H9 (cell line): ENCODE measurements at regions not wholly inside any gene's neighbourhood (a gene's known extent, or its start where the extent isn't known, plus 50 kb on each side); places are given as distances from the start of the nearest gene placed in this dataset.

Experiments used
- DNase-seq: peaks from one replicate; pipeline ENCODE4 v3.0.0-alpha.2; 2017
- H2AFZ ChIP-seq: one replicate; pipeline ENCODE4 v1.6.1; 2013; ENCODE audit warnings: mild to moderate bottlenecking, low read length, control low read depth, moderate library complexity
- H2AK5ac ChIP-seq: 2 replicates; pipeline ENCODE4 v1.6.1; 2013; ENCODE audit warnings: low read length, control low read depth, mixed read lengths; ENCODE audit not compliant: insufficient read length
- H2BK120ac ChIP-seq: one replicate; pipeline ENCODE4 v1.6.1; 2013; ENCODE audit warnings: low read depth, mild to moderate bottlenecking, low read length, control low read depth, inconsistent platforms; ENCODE audit not compliant: poor library complexity, severe bottlenecking
- H2BK12ac ChIP-seq: 2 replicates; pipeline ENCODE4 v1.6.1; 2013; ENCODE audit warnings: low read length, control low read depth, mixed read lengths, low read depth; ENCODE audit not compliant: insufficient read length
- H2BK15ac ChIP-seq: 2 replicates; pipeline ENCODE4 v1.6.1; 2013; ENCODE audit warnings: low read depth, low read length, control low read depth
- H2BK20ac ChIP-seq: one replicate; pipeline ENCODE4 v1.6.1; 2013; ENCODE audit warnings: low read depth, mild to moderate bottlenecking, low read length, control low read depth, inconsistent platforms; ENCODE audit not compliant: poor library complexity, severe bottlenecking
- H2BK5ac ChIP-seq: 2 replicates; pipeline ENCODE4 v1.6.1; 2013; ENCODE audit warnings: low read length, control low read depth, mixed read lengths; ENCODE audit not compliant: insufficient read length
- H3K14ac ChIP-seq: 2 replicates; pipeline ENCODE4 v1.6.1; 2013; ENCODE audit warnings: low read length, control low read depth; ENCODE audit not compliant: insufficient read depth
- H3K18ac ChIP-seq: 2 replicates; pipeline ENCODE4 v1.6.1; 2013; ENCODE audit warnings: low read depth, mild to moderate bottlenecking, mixed read lengths, low read length, control low read depth; ENCODE audit not compliant: insufficient read length
- H3K23ac ChIP-seq: 2 replicates; pipeline ENCODE4 v1.6.1; 2013; ENCODE audit warnings: low read length, control low read depth, mixed read lengths, low read depth; ENCODE audit not compliant: insufficient read length
- H3K23me2 ChIP-seq: 2 replicates; pipeline ENCODE4 v1.6.1; 2013; ENCODE audit warnings: low read depth, mild to moderate bottlenecking, mixed read lengths, low read length, control low read depth; ENCODE audit not compliant: insufficient read length, poor library complexity, severe bottlenecking
- H3K27ac ChIP-seq: 2 replicates; pipeline ENCODE4 v1.5.1; 2013; ENCODE audit warnings: low read length, control low read depth, mixed read lengths, low read depth; ENCODE audit not compliant: insufficient read length
- H3K27me3 ChIP-seq: 2 replicates; pipeline ENCODE4 v1.6.1; 2013; ENCODE audit warnings: low read length, control low read depth, inconsistent platforms; ENCODE audit not compliant: insufficient read depth
- H3K4ac ChIP-seq: 2 replicates; pipeline ENCODE4 v1.6.1; 2013; ENCODE audit warnings: low read depth, mild to moderate bottlenecking, control low read depth, inconsistent platforms, low read length, moderate library complexity
- H3K4me1 ChIP-seq: 2 replicates; pipeline ENCODE4 v1.6.1; 2013; ENCODE audit warnings: low read length, control low read depth, inconsistent platforms; ENCODE audit not compliant: insufficient read depth
- H3K4me2 ChIP-seq: 2 replicates; pipeline ENCODE4 v1.6.1; 2013; ENCODE audit warnings: low read length, control low read depth, mixed read lengths; ENCODE audit not compliant: insufficient read length, insufficient read depth
- H3K56ac ChIP-seq: 2 replicates; pipeline ENCODE4 v1.6.1; 2013; ENCODE audit warnings: low read depth, mild to moderate bottlenecking, mixed read lengths, low read length, control low read depth; ENCODE audit not compliant: insufficient read length
- H3K79me1 ChIP-seq: 2 replicates; pipeline ENCODE4 v1.6.1; 2013; ENCODE audit warnings: low read depth, mild to moderate bottlenecking, moderate library complexity, low read length, control low read depth, inconsistent platforms; ENCODE audit not compliant: insufficient read depth, poor library complexity, severe bottlenecking
- H3K79me2 ChIP-seq: 2 replicates; pipeline ENCODE4 v1.6.1; 2013; ENCODE audit warnings: low read length, control low read depth, inconsistent platforms; ENCODE audit not compliant: insufficient read depth
- H3K9ac ChIP-seq: 2 replicates; pipeline ENCODE4 v1.6.1; 2013; ENCODE audit warnings: low read length, control low read depth, mixed read lengths; ENCODE audit not compliant: insufficient read length; ENCODE audit errors: extremely low read depth
- H3K9me3 ChIP-seq: one replicate; pipeline ENCODE4 v1.6.1; 2013; ENCODE audit warnings: low read depth, low read length, inconsistent platforms; ENCODE audit not compliant: control insufficient read depth
- H3T11ph ChIP-seq: one replicate; pipeline ENCODE4 v1.6.1; 2013; ENCODE audit warnings: mild to moderate bottlenecking, low read length, control low read depth, inconsistent platforms
- H4K20me1 ChIP-seq: one replicate; pipeline ENCODE4 v1.6.1; 2013; ENCODE audit not compliant: control insufficient read depth, insufficient read length, insufficient read depth
- H4K5ac ChIP-seq: 2 replicates; pipeline ENCODE4 v1.6.1; 2013; ENCODE audit warnings: low read depth, mild to moderate bottlenecking, mixed read lengths, low read length, control low read depth; ENCODE audit not compliant: insufficient read length
- H4K8ac ChIP-seq: replicated peaks from 2 replicates; pipeline ENCODE4 v1.6.1; 2013; ENCODE audit warnings: low read length, control low read depth, mixed read lengths, low read depth; ENCODE audit not compliant: insufficient read length
- H4K91ac ChIP-seq: 2 replicates; pipeline ENCODE4 v1.6.1; 2013; ENCODE audit warnings: low read depth, mild to moderate bottlenecking, moderate library complexity, mixed read lengths, low read length, control low read depth; ENCODE audit not compliant: insufficient read length
- H3K27ac Mint-ChIP-seq, 3 experiments: 2 replicates in 2 of 3; 3 replicates in 1 of 3; pipeline ENCODE4 v1.8.0; 2020 to 2021; ENCODE audit warnings: mixed read lengths in 3 of 3, mild to moderate bottlenecking in 1 of 3, moderate library complexity in 1 of 3
- H3K27me3 Mint-ChIP-seq: 2 replicates; pipeline ENCODE4 v1.8.0; 2021; ENCODE audit warnings: low read depth, mild to moderate bottlenecking, moderate library complexity, mixed read lengths
- H3K36me3 Mint-ChIP-seq, 3 experiments: 2 replicates in 2 of 3; 3 replicates in 1 of 3; pipeline ENCODE4 v1.8.0; 2020 to 2021; ENCODE audit warnings: low read depth in 3 of 3, mixed read lengths in 3 of 3; ENCODE audit not compliant: insufficient read depth in 1 of 3
- H3K4me1 Mint-ChIP-seq, 2 experiments: 2 replicates each; pipeline ENCODE4 v1.8.0; 2020; ENCODE audit warnings: mixed read lengths in 2 of 2
- H3K4me3 Mint-ChIP-seq, 2 experiments: 2 replicates in 1 of 2; 3 replicates in 1 of 2; pipeline ENCODE4 v1.8.0; 2020 to 2021; ENCODE audit warnings: mild to moderate bottlenecking in 2 of 2, mixed read lengths in 2 of 2, moderate library complexity in 1 of 2
- H3K9me3 Mint-ChIP-seq, 2 experiments: 2 replicates in 1 of 2; 3 replicates in 1 of 2; pipeline ENCODE4 v1.8.0; 2020; ENCODE audit warnings: mild to moderate bottlenecking in 2 of 2, mixed read lengths in 2 of 2, moderate library complexity in 1 of 2
- CTCF ChIP-seq: fragments of 200-600 bp; sonication (generic); conservative IDR thresholded peaks from 3 replicates; pipeline ENCODE4 v1.8.0; 2021; ENCODE audit warnings: antibody characterized with exemption, mild to moderate bottlenecking
- WGBS: extraction: QIAGEN DNeasy Blood & Tissue Kit; methylation state at CpG from one replicate; pipeline ENCODE4 v1.1.7; 2013; ENCODE audit warnings: missing lambda C conversion rate, low lambda C conversion rate, mixed read lengths; ENCODE audit not compliant: insufficient read length; ENCODE audit errors: extremely low coverage; 5-methylcytosine and 5-hydroxymethylcytosine counted together

- H3K4me3 Mint-ChIP-seq = no peak overlapping the region
- H3K23ac ChIP-seq = no peak overlapping the region
- H3K18ac ChIP-seq = no peak overlapping the region
- no peak overlapping the region for H2BK120ac ChIP-seq
- WGBS = no CpG with 5 or more reads among the region's 4 CpGs
- H2BK5ac ChIP-seq = no peak overlapping the region
- no peak overlapping the region for H4K91ac ChIP-seq
- no peak for TF ChIP-seq CTCF
- no peak overlapping the region for H2BK15ac ChIP-seq
- no peak overlapping the region for H3K4ac ChIP-seq
- no peak overlapping the region for H4K5ac ChIP-seq
- H3K27ac Mint-ChIP-seq = no peak overlapping the region
- H3K4me2 ChIP-seq = no peak overlapping the region
- H3T11ph ChIP-seq = no peak overlapping the region
- no peak overlapping the region for H3K27ac ChIP-seq
- H3K14ac ChIP-seq = no peak overlapping the region
- H3K79me1 ChIP-seq = no peaks in the 10 kb centered on the region
- H3K4me1 ChIP-seq = no peaks in the 10 kb centered on the region
- no peaks in the 10 kb centered on the region for H3K27me3 ChIP-seq
- no peak overlapping the region for H3K9ac ChIP-seq
- H2BK20ac ChIP-seq = no peak overlapping the region
- H3K56ac ChIP-seq = no peak overlapping the region
- H3K36me3 Mint-ChIP-seq = no peaks in the 10 kb centered on the region
- no peaks in the 10 kb centered on the region for H3K23me2 ChIP-seq
- peaks cover 2% of the 10 kb centered on the region; the same call in 1 of the 2 replicates for H3K27me3 Mint-ChIP-seq
- no peak for DNase-seq
- H2AK5ac ChIP-seq = no peak overlapping the region
- no peak overlapping the region for H4K8ac ChIP-seq
- H4K20me1 ChIP-seq = no peaks in the 10 kb centered on the region
- no peak overlapping the region for H2AFZ ChIP-seq
- peaks cover 10 to 11% of the 10 kb centered on the region in 2 experiments for H3K4me1 Mint-ChIP-seq
- H3K9me3 ChIP-seq = peaks cover 3% of the 10 kb centered on the region
- no peaks in the 10 kb centered on the region for H3K79me2 ChIP-seq
- no peak overlapping the region for H2BK12ac ChIP-seq
- peaks cover 2 to 3% of the 10 kb centered on the region in 2 experiments; a peak in 3 of 5 replicates for H3K9me3 Mint-ChIP-seq
Measured at GRCh38 chr16:87231295-87231694, 85.9 kb downstream of the C16orf95 start.
